ENCODE measurements at regions not wholly inside any gene's neighbourhood (a gene's known extent, or its start where the extent isn't known, plus 50 kb on each side); places are given as distances from the start of the nearest gene placed in this dataset.

GRCh38 chr13:107348925-107349324 lies 781.0 kb upstream of the ARGLU1 start:
- no peaks in the 10 kb centered on the region for H3K27me3 Mint-ChIP-seq (ENCODE audit: low read depth)
- H3K9me3 ChIP-seq (ENCODE audit: control insufficient read depth, low read depth, low read length), result no peaks in the 10 kb centered on the region
- H3T11ph ChIP-seq (ENCODE audit: low read length), result no peak overlapping the region
- H2BK20ac ChIP-seq (ENCODE audit: low read depth, low read length, poor library complexity, severe bottlenecking), result no peak overlapping the region
- no peak overlapping the region for H4K91ac ChIP-seq (ENCODE audit: insufficient read length, low read depth, low read length)
- H3K79me1 ChIP-seq (ENCODE audit: insufficient read depth, low read depth, low read length, poor library complexity, severe bottlenecking), result no peaks in the 10 kb centered on the region
- H2BK120ac ChIP-seq (ENCODE audit: low read depth, low read length, poor library complexity, severe bottlenecking), result no peak overlapping the region
- H2BK5ac ChIP-seq (ENCODE audit: insufficient read length, low read length), result no peak overlapping the region
- H3K23ac ChIP-seq (ENCODE audit: insufficient read length, low read depth, low read length), result no peak overlapping the region
- H3K4me1 ChIP-seq (ENCODE audit: insufficient read depth, low read length), result no peaks in the 10 kb centered on the region
- no peak overlapping the region for H2AFZ ChIP-seq (ENCODE audit: low read length)
- no CpG with 5 or more reads among the region's 2 CpGs for WGBS (ENCODE audit: extremely low coverage, insufficient read length, low lambda C conversion rate)
- no peak overlapping the region for H3K4me3 Mint-ChIP-seq
- no peak overlapping the region for H2BK15ac ChIP-seq (ENCODE audit: low read depth, low read length)
- no peak overlapping the region for H3K4ac ChIP-seq (ENCODE audit: low read depth, low read length)
- H4K8ac ChIP-seq (replicated peaks; ENCODE audit: insufficient read length, low read depth, low read length), result no peak overlapping the region
- H3K27ac ChIP-seq (ENCODE audit: insufficient read length, low read depth, low read length), result no peak overlapping the region
- H4K5ac ChIP-seq (ENCODE audit: insufficient read length, low read depth, low read length), result no peak overlapping the region
- no peak overlapping the region for H3K18ac ChIP-seq (ENCODE audit: insufficient read length, low read depth, low read length)
- H3K27ac Mint-ChIP-seq, result no peak overlapping the region
- no peaks in the 10 kb centered on the region for H3K27me3 ChIP-seq (ENCODE audit: insufficient read depth, low read length)
- H3K14ac ChIP-seq (ENCODE audit: insufficient read depth, low read length), result no peak overlapping the region
- H3K4me1 Mint-ChIP-seq, result peaks cover 12% of the 10 kb centered on the region in 2 experiments
- no peak overlapping the region for H3K56ac ChIP-seq (ENCODE audit: insufficient read length, low read depth, low read length)
- no peak for DNase-seq
- H2BK12ac ChIP-seq (ENCODE audit: insufficient read length, low read depth, low read length), result no peak overlapping the region
- H3K36me3 Mint-ChIP-seq (ENCODE audit: insufficient read depth in 1 of 3, low read depth in 3 of 3), result peaks cover 0 to 3% (median 0%) of the 10 kb centered on the region in 3 experiments; a peak in 1 of 7 replicates
- no peaks in the 10 kb centered on the region for H3K79me2 ChIP-seq (ENCODE audit: insufficient read depth, low read length)
- H3K23me2 ChIP-seq (ENCODE audit: insufficient read length, low read depth, low read length, poor library complexity, severe bottlenecking), result no peaks in the 10 kb centered on the region
- H4K20me1 ChIP-seq (ENCODE audit: control insufficient read depth, insufficient read depth, insufficient read length), result no peaks in the 10 kb centered on the region
- peaks cover 0 to 3% of the 10 kb centered on the region in 2 experiments; a peak in 3 of 5 replicates for H3K9me3 Mint-ChIP-seq
- H2AK5ac ChIP-seq (ENCODE audit: insufficient read length, low read length), result no peak overlapping the region
- no peak overlapping the region for H3K9ac ChIP-seq (ENCODE audit: extremely low read depth, insufficient read length, low read length)
- TF ChIP-seq CTCF (conservative IDR thresholded peaks at IDR 0.05), result no peak
- no peak overlapping the region for H3K4me2 ChIP-seq (ENCODE audit: insufficient read depth, insufficient read length, low read length)

Data from H9 (cell line).